HCT116 (cell line): ENCODE measurements at regions not wholly inside any gene's neighbourhood (a gene's known extent, or its start where the extent isn't known, plus 50 kb on each side); places are given as distances from the start of the nearest gene placed in this dataset.
A peak's percentile ranks its signal among the peaks of the same experiment; 100 is the strongest.

Experiments
- ATAC-seq: fragments of 200-7000 bp; cut with Tn5 transposase; 2 replicates; pipeline ENCODE4 v1.9.1; 2020; ENCODE audit warnings: mild to moderate bottlenecking, moderate library complexity
- BruUV-seq: library from RNA; stranded (reverse); fragments of 400-500 nt; replicated peaks from 2 replicates; lab custom pipeline; 2021; lab: Mats Ljungman, UMichigan
- CTCF ChIA-PET: fragments of 300-600 bp; sonication (Branson Sonifier 250); formaldehyde crosslinking; loops from one replicate; lab custom pipeline; 2021; ENCODE audit warnings: antibody characterized with exemption; lab: Charles Lee
- POLR2A ChIA-PET: fragments of 300-600, 350-600 bp; sonication (Branson Sonifier 250); formaldehyde crosslinking; loops from one replicate; lab custom pipeline; 2021; ENCODE audit warnings: antibody characterized with exemption; lab: Charles Lee
- RAD21 ChIA-PET, 2 experiments: fragments of 300-600 bp; sonication (Branson Sonifier 250); formaldehyde crosslinking; loops; one replicate each; lab custom pipeline; 2023; ENCODE audit warnings: low total read pairs in 2 of 2; ENCODE audit not compliant: uncharacterized antibody in 2 of 2, unreplicated experiment in 2 of 2, low non-redundant PET in 1 of 2; lab: Charles Lee
- DNase-seq: peaks from one replicate; pipeline ENCODE4 v3.0.0-alpha.2; 2010; ENCODE audit warnings: low read depth, low spot score
- H2AFZ ChIP-seq: fragments of 200-600 bp; shearing (Covaris generic), sonication (generic); 2 replicates; pipeline ENCODE4 v1.6.1; 2017; ENCODE audit warnings: low read depth, mixed run types, mixed read lengths, antibody characterized with exemption, low read length; ENCODE audit not compliant: poor library complexity, severe bottlenecking
- H3K27ac ChIP-seq: 2 replicates; pipeline ENCODE4 v1.5.1; 2012; ENCODE audit warnings: low read depth, low read length
- H3K27me3 ChIP-seq: fragments of 200-600 bp; sonication (generic); 2 replicates; pipeline ENCODE4 v1.6.1; 2016; ENCODE audit warnings: mixed run types, low read length, mixed read lengths; ENCODE audit not compliant: insufficient read depth
- H3K36me3 ChIP-seq, 2 experiments: fragments of 200-500 bp in 1 of 2; fragments of 200-600 bp in 1 of 2; sonication (Bioruptor generic) in 1 of 2; sonication (generic) in 1 of 2; 2 replicates each; pipeline versions ENCODE4 v1.5.1 to v1.6.1; 2014 to 2016; ENCODE audit warnings: low read length in 2 of 2, inconsistent platforms in 1 of 2, mixed read lengths in 1 of 2, mixed run types in 1 of 2; ENCODE audit not compliant: insufficient read depth in 2 of 2, control insufficient read depth in 1 of 2
- H3K4me1 ChIP-seq, 2 experiments: fragments of 200-600 bp in 1 of 2; sonication (generic) in 1 of 2; 2 replicates each; pipeline versions ENCODE4 v1.5.1 to v1.6.1; 2012 to 2017; ENCODE audit warnings: low read length in 2 of 2, inconsistent platforms in 1 of 2, mild to moderate bottlenecking in 1 of 2, mixed read lengths in 1 of 2, mixed run types in 1 of 2, moderate library complexity in 1 of 2; ENCODE audit not compliant: insufficient read depth in 2 of 2, control insufficient read depth in 1 of 2
- H3K4me2 ChIP-seq: fragments of 200-600 bp; sonication (generic); 2 replicates; pipeline ENCODE4 v1.6.1; 2017; ENCODE audit warnings: mixed run types, low read length, mixed read lengths
- H3K4me3 ChIP-seq, 2 experiments: fragments of 200-600 bp in 1 of 2; sonication (generic) in 1 of 2; replicated peaks in 1 of 2; 2 replicates each; pipeline ENCODE4 v1.5.1; 2011 to 2016; ENCODE audit warnings: low read length in 2 of 2, control low read depth in 1 of 2, low read depth in 1 of 2, mild to moderate bottlenecking in 1 of 2, mixed read lengths in 1 of 2, mixed run types in 1 of 2
- H3K79me2 ChIP-seq: fragments of 200-600 bp; sonication (generic); 2 replicates; pipeline ENCODE4 v1.6.1; 2017; ENCODE audit warnings: mild to moderate bottlenecking, mixed run types, low read length, moderate library complexity, mixed read lengths; ENCODE audit not compliant: insufficient read depth
- H3K9ac ChIP-seq: fragments of 200-600 bp; sonication (generic); 2 replicates; pipeline ENCODE4 v1.6.1; 2016; ENCODE audit warnings: low read length, mixed read lengths
- H3K9me2 ChIP-seq: fragments of 200-600 bp; sonication (generic), shearing (Covaris generic); 2 replicates; pipeline ENCODE4 v1.6.1; 2017; ENCODE audit warnings: mixed run types, mild to moderate bottlenecking, moderate library complexity; ENCODE audit not compliant: insufficient read depth
- H3K9me3 ChIP-seq, 2 experiments: fragments of 200-500 bp in 1 of 2; fragments of 200-600 bp in 1 of 2; sonication (Bioruptor generic) in 1 of 2; sonication (generic) in 1 of 2; 2 replicates each; pipeline ENCODE4 v1.6.1; 2014 to 2017; ENCODE audit warnings: low read length in 2 of 2, mixed read lengths in 2 of 2, inconsistent platforms in 1 of 2, low read depth in 1 of 2, mild to moderate bottlenecking in 1 of 2, mixed run types in 1 of 2, moderate library complexity in 1 of 2; ENCODE audit not compliant: control insufficient read depth in 1 of 2, insufficient read depth in 1 of 2
- H4K20me1 ChIP-seq: fragments of 200-600 bp; sonication (generic), shearing (Covaris generic); 2 replicates; pipeline ENCODE4 v1.6.1; 2017; ENCODE audit warnings: mixed run types, mild to moderate bottlenecking, moderate library complexity; ENCODE audit not compliant: insufficient read depth
- CBX3 ChIP-seq: IDR thresholded peaks from 2 replicates; pipeline ENCODE4 v1.6.1; 2012; ENCODE audit warnings: low read depth
- ELF1 ChIP-seq: IDR thresholded peaks from 2 replicates; pipeline ENCODE4 v1.6.1; 2012; ENCODE audit warnings: low read depth, borderline replicate concordance
- POLR2AphosphoS5 ChIP-seq: IDR thresholded peaks from 2 replicates; pipeline ENCODE4 v1.6.1; 2011; ENCODE audit warnings: mild to moderate bottlenecking, low read depth, low read length, moderate library complexity
- SP1 ChIP-seq: IDR thresholded peaks from 2 replicates; pipeline ENCODE4 v1.6.1; 2012; ENCODE audit warnings: low read depth
- intact Hi-C: fragments of 100-400 bp; cut with micrococcal nuclease; formaldehyde crosslinking; loops from 2 replicates; pipeline ENCODE4 v1.10.0; 2022
- TF ChIP-seq, protein P1 (sequence below): IDR thresholded peaks from 2 replicates; pipeline ENCODE4 v1.6.1; 2012

DNA sequence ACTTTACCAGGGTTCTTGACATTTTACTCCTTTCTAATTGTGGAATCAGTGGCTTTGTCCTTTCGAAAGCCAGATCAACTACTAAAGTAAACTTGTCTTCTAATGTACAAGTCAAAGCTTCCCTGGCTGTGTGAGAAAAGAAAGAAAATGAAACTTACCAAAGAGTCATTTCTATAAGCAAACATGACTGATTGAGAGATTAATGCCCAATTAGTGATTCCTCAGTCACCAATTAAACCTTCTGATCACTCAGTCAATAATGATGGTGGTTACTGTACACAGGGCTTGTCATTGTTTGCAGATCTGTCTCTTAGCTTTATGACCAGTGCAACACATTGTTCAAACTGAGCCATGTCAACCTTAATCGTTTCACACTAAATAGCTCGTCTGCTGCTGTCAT lies 1168.4 kb upstream of the CITED2 start:
- no peak overlapping the region for H3K9ac ChIP-seq
- H3K9me2 ChIP-seq: no peaks in the 10 kb centered on the region
- no peak overlapping the region for H3K4me3 ChIP-seq
- H3K4me2 ChIP-seq: no peak overlapping the region
- DNase-seq: no peak
- H3K27me3 ChIP-seq: no peaks in the 10 kb centered on the region
- no peak for TF ChIP-seq SP1
- H3K79me2 ChIP-seq: no peaks in the 10 kb centered on the region
- POLR2A ChIA-PET: no interaction called here
- H3K27ac ChIP-seq: no peak overlapping the region
- ATAC-seq: no peak
- BruUV-seq: no TSS peak
- H3K36me3 ChIP-seq: no peaks in the 10 kb centered on the region
- no peaks in the 10 kb centered on the region for H3K9me3 ChIP-seq
- RAD21 ChIA-PET: no interaction called here
- H3K4me1 ChIP-seq: peaks cover 1% of the 10 kb centered on the region in 2 experiments; a peak in 2 of 4 replicates
- intact Hi-C loops: no loop called here
- H4K20me1 ChIP-seq: no peaks in the 10 kb centered on the region
- no peak overlapping the region for H2AFZ ChIP-seq
- CTCF ChIA-PET: no interaction called here

DNA sequence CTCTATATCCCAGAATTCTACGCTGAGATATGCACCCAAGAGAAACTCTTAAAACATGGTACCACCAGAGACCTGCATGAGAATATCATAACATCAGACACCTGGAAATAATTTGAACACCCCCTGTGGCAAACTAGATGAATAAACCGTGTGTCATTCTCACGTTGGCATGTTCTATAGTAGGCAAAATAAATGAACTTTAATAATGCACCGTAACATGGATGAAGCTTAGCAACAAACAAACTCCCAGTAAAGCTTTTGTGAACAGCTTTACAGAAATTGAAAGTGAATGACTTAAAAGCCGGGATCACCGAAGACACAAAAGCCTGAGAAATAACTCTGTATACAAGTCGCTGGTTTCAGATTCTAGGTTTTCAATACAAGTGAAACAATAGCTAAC lies 1166.8 kb upstream of the CITED2 start:
- POLR2A ChIA-PET: no interaction called here
- BruUV-seq: no TSS peak
- Histone ChIP-seq H3K79me2 (no peaks in the 10 kb centered on the region), H3K4me3 (no peak overlapping the region), H3K27me3 (no peaks in the 10 kb centered on the region), H3K36me3 (no peaks in the 10 kb centered on the region), H3K9me3 (no peaks in the 10 kb centered on the region), H2AFZ (peak overlapping the region; percentile 35), H3K4me2 (no peak overlapping the region), H3K27ac (no peak overlapping the region), H4K20me1 (no peaks in the 10 kb centered on the region), H3K4me1 (peaks cover 4 to 5% of the 10 kb centered on the region in 2 experiments; a peak in 2 of 4 replicates), H3K9ac (no peak overlapping the region), H3K9me2 (no peaks in the 10 kb centered on the region)
- no peak for ATAC-seq
- no peak for DNase-seq
- RAD21 ChIA-PET: no interaction called here
- CTCF ChIA-PET: no interaction called here
- intact Hi-C loops: no loop called here
- no peak for TF ChIP-seq CBX3
- TF ChIP-seq, protein P1, sequence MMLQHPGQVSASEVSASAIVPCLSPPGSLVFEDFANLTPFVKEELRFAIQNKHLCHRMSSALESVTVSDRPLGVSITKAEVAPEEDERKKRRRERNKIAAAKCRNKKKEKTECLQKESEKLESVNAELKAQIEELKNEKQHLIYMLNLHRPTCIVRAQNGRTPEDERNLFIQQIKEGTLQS: no peak
- TF ChIP-seq ELF1: no peak
- TF ChIP-seq POLR2AphosphoS5: no peak
- TF ChIP-seq, all 23 proteins: peak for 0
